HEK293 (cell line): ENCODE measurements at regions not wholly inside any gene's neighbourhood (a gene's known extent, or its start where the extent isn't known, plus 50 kb on each side); places are given as distances from the start of the nearest gene placed in this dataset.

Experiments used
- BCL11A ChIP-seq: fragments of 450-650 bp; formaldehyde crosslinking; IDR thresholded peaks from 2 replicates; pipeline ENCODE4 v1.5.1; 2016; ENCODE audit warnings: low read depth, missing biosample characterization, missing genetic modification characterization
- ZBTB21 ChIP-seq: fragments of 450-650 bp; formaldehyde crosslinking; IDR thresholded peaks from 2 replicates; pipeline ENCODE4 v1.5.1; 2017; ENCODE audit warnings: missing biosample characterization, missing genetic modification characterization
- TF ChIP-seq, protein P1 (sequence below): fragments of 450-650 bp; formaldehyde crosslinking; IDR thresholded peaks from 2 replicates; pipeline ENCODE4 v1.5.1; 2016; ENCODE audit warnings: missing biosample characterization, missing genetic modification characterization

DNA sequence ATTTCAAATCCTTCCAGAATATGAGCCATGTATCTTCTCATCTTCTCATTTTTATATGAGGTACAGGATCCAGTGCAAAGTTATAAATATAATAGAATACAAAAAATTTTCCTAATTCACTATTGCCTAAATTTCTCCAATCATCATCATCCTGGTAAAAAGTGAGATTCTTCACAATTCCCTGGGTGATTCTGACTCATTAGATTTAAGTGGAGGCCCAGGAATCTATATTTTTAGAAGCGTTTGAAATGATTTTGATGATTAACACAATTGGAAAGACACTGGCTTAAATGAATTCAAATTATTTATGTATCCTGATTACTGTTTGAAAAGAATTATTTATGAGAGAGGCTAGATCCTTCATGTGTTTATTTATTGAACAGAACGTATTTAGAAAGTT, 380.3 kb upstream of the PDE3A start:
- no peak for TF ChIP-seq BCL11A
- TF ChIP-seq, protein P1, sequence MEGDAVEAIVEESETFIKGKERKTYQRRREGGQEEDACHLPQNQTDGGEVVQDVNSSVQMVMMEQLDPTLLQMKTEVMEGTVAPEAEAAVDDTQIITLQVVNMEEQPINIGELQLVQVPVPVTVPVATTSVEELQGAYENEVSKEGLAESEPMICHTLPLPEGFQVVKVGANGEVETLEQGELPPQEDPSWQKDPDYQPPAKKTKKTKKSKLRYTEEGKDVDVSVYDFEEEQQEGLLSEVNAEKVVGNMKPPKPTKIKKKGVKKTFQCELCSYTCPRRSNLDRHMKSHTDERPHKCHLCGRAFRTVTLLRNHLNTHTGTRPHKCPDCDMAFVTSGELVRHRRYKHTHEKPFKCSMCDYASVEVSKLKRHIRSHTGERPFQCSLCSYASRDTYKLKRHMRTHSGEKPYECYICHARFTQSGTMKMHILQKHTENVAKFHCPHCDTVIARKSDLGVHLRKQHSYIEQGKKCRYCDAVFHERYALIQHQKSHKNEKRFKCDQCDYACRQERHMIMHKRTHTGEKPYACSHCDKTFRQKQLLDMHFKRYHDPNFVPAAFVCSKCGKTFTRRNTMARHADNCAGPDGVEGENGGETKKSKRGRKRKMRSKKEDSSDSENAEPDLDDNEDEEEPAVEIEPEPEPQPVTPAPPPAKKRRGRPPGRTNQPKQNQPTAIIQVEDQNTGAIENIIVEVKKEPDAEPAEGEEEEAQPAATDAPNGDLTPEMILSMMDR (tag by site-specific recombination) = no peak
- TF ChIP-seq ZBTB21 = no peak
